NOMO-1 treated with DMSO at 0.1 percent for 48 hours (cell line): ENCODE measurements at regions not wholly inside any gene's neighbourhood (a gene's known extent, or its start where the extent isn't known, plus 50 kb on each side); places are given as distances from the start of the nearest gene placed in this dataset.

Experiments
- DNase-seq: peaks from one replicate; lab custom pipeline; 2025; ENCODE audit not compliant: unreplicated experiment; lab: John Stamatoyannopoulos, UW

GRCh38 chr10:61840403-61840802, 61.1 kb upstream of the ARID5B start:
- DNase-seq, result no peak

DNA sequence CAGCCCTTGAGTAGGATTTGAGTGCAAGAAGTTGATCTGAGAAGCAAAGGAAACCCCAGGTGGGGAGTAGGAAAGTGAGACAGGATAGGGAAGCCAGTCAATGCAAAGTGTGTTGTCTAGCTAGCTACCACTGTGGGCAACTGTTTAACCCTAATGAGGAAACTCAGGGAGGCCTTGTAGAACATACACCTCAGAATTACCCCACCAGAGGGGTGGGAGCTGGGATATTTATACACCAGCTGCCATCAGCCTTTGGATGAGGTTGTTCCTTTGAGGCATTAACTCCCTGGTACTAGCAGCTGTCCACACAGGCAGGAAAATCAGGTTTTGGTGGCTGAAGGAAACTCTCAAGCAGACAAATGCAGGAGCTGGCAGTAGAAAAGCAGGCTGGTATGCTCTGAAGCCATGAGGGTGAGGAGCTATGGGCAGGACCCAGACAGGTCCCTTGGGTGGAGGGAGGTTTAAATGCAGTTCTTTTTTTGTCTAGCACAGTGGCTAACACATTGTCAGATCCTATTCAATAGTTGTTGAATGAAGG, 60.1 kb upstream of the ARID5B start:
- no peak for DNase-seq

DNA sequence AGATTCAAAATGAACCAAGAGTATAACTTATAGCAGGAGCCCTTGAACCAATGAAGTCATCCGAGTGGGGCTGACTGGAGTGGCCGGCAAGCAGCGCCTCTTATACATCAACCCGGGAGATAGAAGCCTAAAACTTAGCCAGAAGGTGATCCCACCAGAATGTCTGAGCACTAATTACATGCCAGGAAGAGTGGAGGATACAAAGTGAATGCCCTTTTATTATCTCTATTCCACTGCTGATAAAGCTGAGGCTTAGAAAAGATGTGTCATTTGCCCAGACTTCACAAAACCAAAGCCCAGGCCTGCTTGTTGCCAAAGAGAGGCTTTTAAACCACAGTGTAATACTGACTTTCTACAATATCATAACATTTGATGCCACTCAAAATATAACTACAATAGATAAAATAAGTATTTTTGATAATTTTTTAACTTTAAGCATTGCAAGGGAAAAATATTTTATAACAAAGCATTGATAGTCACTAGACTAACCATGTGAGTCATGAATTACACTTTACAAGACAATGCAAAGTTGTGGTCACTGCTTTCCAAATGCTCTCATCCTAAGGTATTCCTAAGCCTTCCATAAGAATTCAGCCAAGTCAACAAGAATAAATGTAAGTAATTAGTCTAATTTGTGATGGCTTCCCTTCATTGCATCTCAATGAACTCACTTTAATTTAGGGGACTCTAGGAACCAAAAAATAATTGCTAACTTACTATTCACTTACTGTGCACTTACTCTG, 58.6 kb upstream of the ARID5B start:
- no peak for DNase-seq

GRCh38 chr10:61844116-61844822, 57.2 kb upstream of the ARID5B start:
- no peak for DNase-seq

- no peak for DNase-seq
Measured at GRCh38 chr10:61845196-61845949, 56.1 kb upstream of the ARID5B start.

DNA sequence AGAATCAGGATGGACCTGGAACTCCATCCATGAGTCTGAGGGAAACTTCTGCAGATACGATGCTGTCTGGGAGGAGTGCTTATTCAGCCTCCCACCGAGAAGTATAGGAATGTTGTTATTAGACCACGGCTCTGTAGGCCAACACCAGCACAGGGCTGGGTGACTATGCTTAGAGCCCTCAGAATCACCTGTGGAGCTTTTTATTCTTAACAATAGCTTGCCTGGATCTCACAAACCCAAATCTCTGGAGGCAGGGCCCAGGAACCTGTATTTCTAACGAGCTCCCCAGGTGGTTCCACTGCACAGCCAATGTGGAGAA, 55.6 kb upstream of the ARID5B start:
- no peak for DNase-seq

- DNase-seq, result no peak
Measured at GRCh38 chr10:61846370-61847031, 55.0 kb upstream of the ARID5B start.

DNA sequence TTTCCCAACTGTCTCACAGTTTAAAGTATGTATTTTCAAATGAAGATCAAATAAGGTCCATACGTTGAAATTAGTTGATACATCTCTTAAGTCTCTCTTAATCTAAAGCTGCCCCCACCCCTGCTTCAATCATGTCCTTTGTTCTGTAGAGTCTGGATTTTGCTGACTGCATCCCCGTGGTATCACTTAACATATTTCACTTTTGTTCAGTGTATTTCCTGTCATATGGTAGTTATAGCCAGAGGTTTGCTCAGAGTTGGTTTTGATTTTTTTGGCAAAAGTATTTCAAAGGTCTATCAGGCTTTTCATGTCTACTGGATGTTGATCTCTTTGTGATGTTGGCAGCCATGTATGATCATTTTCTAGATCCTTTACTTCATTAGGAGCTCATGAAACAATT, 54.4 kb upstream of the ARID5B start:
- no peak for DNase-seq

DNA sequence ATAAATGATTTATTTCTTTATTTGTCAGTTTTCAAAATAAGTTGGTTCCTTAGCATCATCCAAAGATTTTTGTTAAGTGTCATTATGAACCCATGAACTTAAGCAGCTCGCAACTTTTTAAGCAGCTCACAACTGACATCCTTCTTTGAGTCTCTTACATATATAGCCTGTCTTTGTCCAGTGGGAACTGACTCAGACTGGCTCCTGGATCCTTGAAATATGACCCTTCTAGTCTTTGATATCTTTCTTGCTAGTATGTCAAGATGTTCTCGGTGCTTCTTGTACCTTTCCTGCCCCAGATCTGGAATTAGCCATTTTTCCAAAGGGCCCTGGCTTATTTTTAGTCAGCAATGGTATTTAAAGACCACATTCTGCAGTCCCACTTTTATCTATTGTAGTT, 53.9 kb upstream of the ARID5B start:
- DNase-seq, result no peak

DNA sequence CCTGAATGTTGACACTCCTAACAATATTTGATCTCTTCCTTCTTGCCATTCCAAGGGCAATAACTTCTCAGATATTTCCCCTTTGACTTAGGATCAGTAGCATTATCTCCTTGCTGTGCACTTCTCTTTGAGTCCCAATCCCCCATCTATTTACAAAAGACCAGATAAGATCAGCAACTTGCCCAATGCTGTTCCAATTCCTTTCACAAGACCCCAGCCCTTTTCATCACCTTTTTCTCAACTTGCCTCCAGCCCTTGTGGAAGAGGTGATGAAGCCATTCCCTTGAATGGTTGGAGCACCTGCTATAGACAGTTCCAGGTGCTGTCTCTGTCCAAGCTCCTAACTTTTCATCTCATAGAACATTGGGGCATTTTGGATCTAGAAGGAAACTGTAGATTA, 51.1 kb upstream of the ARID5B start:
- no peak for DNase-seq
